Peyer's patch (tissue), 4 donors: ENCODE measurements at regions not wholly inside any gene's neighbourhood (a gene's known extent, or its start where the extent isn't known, plus 50 kb on each side); places are given as distances from the start of the nearest gene placed in this dataset.

Experiments used
- POLR2A ChIP-seq, 2 donors: fragments of 450-650 bp; IDR thresholded peaks; one replicate each; pipeline ENCODE4 v1.5.1; 2017; ENCODE audit warnings: antibody characterized with exemption in 2 of 2, mild to moderate bottlenecking in 2 of 2, moderate library complexity in 2 of 2
- TF ChIP-seq, protein P1 (sequence below), 6 experiments: fragments of 450-650 bp in 4 of 6; fragments of 200-600 bp in 2 of 6; sonication (generic) in 1 of 6; IDR thresholded peaks; one replicate each; pipeline ENCODE4 v1.5.1; 2017 to 2019; ENCODE audit warnings: antibody characterized with exemption in 6 of 6, mild to moderate bottlenecking in 3 of 6, moderate library complexity in 1 of 6

DNA sequence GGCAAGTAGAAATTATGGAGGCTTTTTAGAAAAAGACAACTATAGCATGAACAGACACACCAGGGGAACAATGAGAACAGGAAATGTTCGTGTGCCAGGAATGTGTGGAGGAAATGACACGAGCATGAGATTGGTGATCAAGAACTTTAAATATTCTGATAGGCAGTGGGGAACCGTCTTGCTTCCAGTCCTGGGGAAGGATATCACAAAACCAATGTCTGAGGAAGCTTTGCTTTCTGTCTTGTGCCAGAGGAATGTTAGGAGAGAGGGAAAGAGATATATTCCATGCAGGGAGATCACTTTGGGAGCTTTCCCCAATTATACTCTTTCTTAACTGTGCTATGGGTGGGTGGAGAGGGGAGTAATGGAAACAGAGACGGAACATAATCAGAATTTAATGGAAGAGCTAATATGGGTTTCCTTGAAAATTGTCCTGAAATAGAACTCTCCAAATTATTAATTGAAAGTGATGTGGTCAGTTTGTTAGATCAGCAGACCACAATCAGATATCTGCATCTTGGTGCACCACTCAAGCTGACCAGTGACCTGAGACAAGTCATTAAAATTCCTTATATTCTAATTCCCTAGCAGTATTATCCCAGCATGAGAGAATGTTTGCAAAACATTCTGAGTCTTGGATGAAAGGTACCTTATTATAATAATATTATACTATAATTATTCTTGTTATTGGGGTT is 178.2 kb downstream of the SOX4 start:
- TF ChIP-seq, protein P1, sequence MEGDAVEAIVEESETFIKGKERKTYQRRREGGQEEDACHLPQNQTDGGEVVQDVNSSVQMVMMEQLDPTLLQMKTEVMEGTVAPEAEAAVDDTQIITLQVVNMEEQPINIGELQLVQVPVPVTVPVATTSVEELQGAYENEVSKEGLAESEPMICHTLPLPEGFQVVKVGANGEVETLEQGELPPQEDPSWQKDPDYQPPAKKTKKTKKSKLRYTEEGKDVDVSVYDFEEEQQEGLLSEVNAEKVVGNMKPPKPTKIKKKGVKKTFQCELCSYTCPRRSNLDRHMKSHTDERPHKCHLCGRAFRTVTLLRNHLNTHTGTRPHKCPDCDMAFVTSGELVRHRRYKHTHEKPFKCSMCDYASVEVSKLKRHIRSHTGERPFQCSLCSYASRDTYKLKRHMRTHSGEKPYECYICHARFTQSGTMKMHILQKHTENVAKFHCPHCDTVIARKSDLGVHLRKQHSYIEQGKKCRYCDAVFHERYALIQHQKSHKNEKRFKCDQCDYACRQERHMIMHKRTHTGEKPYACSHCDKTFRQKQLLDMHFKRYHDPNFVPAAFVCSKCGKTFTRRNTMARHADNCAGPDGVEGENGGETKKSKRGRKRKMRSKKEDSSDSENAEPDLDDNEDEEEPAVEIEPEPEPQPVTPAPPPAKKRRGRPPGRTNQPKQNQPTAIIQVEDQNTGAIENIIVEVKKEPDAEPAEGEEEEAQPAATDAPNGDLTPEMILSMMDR (IDR thresholded peaks at IDR 0.05) = no peak
- TF ChIP-seq POLR2A (IDR thresholded peaks at IDR 0.05) = no peak
